Spleen (tissue), 11 donors: ENCODE measurements at regions not wholly inside any gene's neighbourhood (a gene's known extent, or its start where the extent isn't known, plus 50 kb on each side); places are given as distances from the start of the nearest gene placed in this dataset.

Experiments
- DNase-seq: peaks from one replicate; pipeline ENCODE4 v3.0.0-alpha.2; 2020
- H3K27ac ChIP-seq, 8 donors: fragments of 200-600 bp; sonication (generic) in 7 of 8; 1 replicate in 4 of 8; 2 replicates in 4 of 8; pipeline versions ENCODE4 v1.5.0 to v1.8.0; 2016 to 2021; ENCODE audit warnings: inconsistent platforms in 4 of 8, mild to moderate bottlenecking in 4 of 8, moderate library complexity in 1 of 8
- H3K27me3 ChIP-seq, 7 donors: fragments of 200-600 bp; sonication (generic) in 6 of 7; replicated peaks in 1 of 7; 1 replicate in 4 of 7; 2 replicates in 3 of 7; pipeline versions ENCODE4 v1.5.0 to v1.8.0; 2016 to 2021; ENCODE audit warnings: inconsistent platforms in 3 of 7, mild to moderate bottlenecking in 1 of 7
- H3K36me3 ChIP-seq, 6 donors: fragments of 200-600 bp; sonication (generic) in 5 of 6; 1 replicate in 4 of 6; 2 replicates in 2 of 6; pipeline versions ENCODE4 v1.5.0 to v1.8.0; 2016 to 2021; ENCODE audit warnings: inconsistent platforms in 2 of 6
- H3K4me1 ChIP-seq, 6 donors: fragments of 200-600 bp; sonication (generic) in 5 of 6; 1 replicate in 3 of 6; 2 replicates in 3 of 6; pipeline versions ENCODE4 v1.5.0 to v1.8.0; 2016 to 2021; ENCODE audit warnings: inconsistent platforms in 3 of 6
- H3K4me3 ChIP-seq, 8 donors: fragments of 200-600 bp; sonication (generic) in 7 of 8; 1 replicate in 4 of 8; 2 replicates in 4 of 8; pipeline versions ENCODE4 v1.5.0 to v1.8.0; 2016 to 2021; ENCODE audit warnings: inconsistent platforms in 4 of 8, mild to moderate bottlenecking in 4 of 8, moderate library complexity in 2 of 8
- H3K9me3 ChIP-seq, 8 donors: fragments of 200-600 bp; sonication (generic) in 7 of 8; 1 replicate in 4 of 8; 2 replicates in 4 of 8; pipeline versions ENCODE4 v1.5.0 to v1.8.0; 2016 to 2021; ENCODE audit warnings: inconsistent platforms in 4 of 8
- POLR2A ChIP-seq, 3 donors: fragments of 450-650 bp; IDR thresholded peaks; one replicate each; pipeline ENCODE4 v1.5.1; 2017; ENCODE audit warnings: antibody characterized with exemption in 3 of 3, mild to moderate bottlenecking in 1 of 3
- POLR2AphosphoS5 ChIP-seq, 3 donors: sonication (generic); formaldehyde crosslinking; IDR thresholded peaks; one replicate each; pipeline ENCODE4 v1.5.1; 2017; ENCODE audit warnings: antibody characterized with exemption in 3 of 3
- WGBS, 5 donors: extraction: QIAGEN DNeasy Blood & Tissue Kit in 3 of 5; methylation state at CpG; one replicate each; pipeline versions ENCODE4 v1.1.5 to v1.1.7; 2013 to 2018; 5-methylcytosine and 5-hydroxymethylcytosine counted together
- intact Hi-C: fragments of 100-400 bp; cut with DNase I; formaldehyde crosslinking; loops from one replicate; pipeline ENCODE4 v1.15.0; 2023; ENCODE audit warnings: low total_unique reads
- TF ChIP-seq, protein P1 (sequence below), 11 experiments: fragments of 200-600 bp in 7 of 11; fragments of 450-650 bp in 4 of 11; sonication (generic) in 4 of 11; IDR thresholded peaks in 8 of 11; conservative IDR thresholded peaks in 3 of 11; 1 replicate in 7 of 11; 2 replicates in 4 of 11; pipeline versions ENCODE4 v1.4.0 to v1.8.0; 2016 to 2021; ENCODE audit warnings: antibody characterized with exemption in 11 of 11, inconsistent platforms in 4 of 11, mild to moderate bottlenecking in 1 of 11
- donor health status: healthy with polysubstance abuse.
- donor health status: DM: no; HTN: no; CAD: no; lungs with moderate emphysema.
- donor health status: DM: no; HTN: no; CAD: no.
- donor health status: Bipolar disorder and iron deficiency.
- donor health status: healthy.
- donor health status: DM: no; HTN: no; CAD: no.
- donor health status: DM: yes; HTN: yes; CAD: no.

DNA sequence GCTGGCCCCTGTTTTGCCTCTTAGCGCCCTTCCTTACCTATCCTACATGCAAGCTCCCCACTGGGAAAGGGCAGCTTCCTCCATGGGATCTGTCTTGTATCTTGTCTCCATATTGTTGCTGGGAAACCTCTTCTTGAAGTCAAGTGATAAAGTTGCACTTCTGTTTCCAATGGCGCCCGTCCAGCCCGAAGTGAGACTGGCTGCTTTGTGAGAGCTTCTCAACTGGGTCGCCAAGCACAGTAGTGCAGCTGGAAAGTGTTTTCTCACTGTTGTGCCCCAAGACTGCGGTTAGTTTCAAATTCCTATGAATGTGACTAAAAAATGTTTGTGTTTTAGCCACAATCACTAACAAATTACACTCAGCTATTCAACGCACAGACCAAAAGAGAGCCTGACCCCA is 506.6 kb upstream of the MPDZ start:
- DNase-seq: no peak
- TF ChIP-seq POLR2AphosphoS5 (IDR thresholded peaks at IDR 0.05) (no peak), POLR2A (IDR thresholded peaks at IDR 0.05) (no peak)
- TF ChIP-seq, protein P1, sequence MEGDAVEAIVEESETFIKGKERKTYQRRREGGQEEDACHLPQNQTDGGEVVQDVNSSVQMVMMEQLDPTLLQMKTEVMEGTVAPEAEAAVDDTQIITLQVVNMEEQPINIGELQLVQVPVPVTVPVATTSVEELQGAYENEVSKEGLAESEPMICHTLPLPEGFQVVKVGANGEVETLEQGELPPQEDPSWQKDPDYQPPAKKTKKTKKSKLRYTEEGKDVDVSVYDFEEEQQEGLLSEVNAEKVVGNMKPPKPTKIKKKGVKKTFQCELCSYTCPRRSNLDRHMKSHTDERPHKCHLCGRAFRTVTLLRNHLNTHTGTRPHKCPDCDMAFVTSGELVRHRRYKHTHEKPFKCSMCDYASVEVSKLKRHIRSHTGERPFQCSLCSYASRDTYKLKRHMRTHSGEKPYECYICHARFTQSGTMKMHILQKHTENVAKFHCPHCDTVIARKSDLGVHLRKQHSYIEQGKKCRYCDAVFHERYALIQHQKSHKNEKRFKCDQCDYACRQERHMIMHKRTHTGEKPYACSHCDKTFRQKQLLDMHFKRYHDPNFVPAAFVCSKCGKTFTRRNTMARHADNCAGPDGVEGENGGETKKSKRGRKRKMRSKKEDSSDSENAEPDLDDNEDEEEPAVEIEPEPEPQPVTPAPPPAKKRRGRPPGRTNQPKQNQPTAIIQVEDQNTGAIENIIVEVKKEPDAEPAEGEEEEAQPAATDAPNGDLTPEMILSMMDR (IDR thresholded peaks at IDR 0.05 in 8 of 11, conservative IDR thresholded peaks at IDR 0.05 in 3 of 11): no peak
- H3K27ac ChIP-seq: no peak overlapping the region
- H3K9me3 ChIP-seq: no peaks in the 10 kb centered on the region
- WGBS, 5 donors: 73 to 91% (median 90%) methylated on average over 7 of the region's 7 CpGs
- intact Hi-C loops: no loop called here
- H3K4me1 ChIP-seq: no peaks in the 10 kb centered on the region
- no peaks in the 10 kb centered on the region for H3K27me3 ChIP-seq
- no peak overlapping the region for H3K4me3 ChIP-seq
- no peaks in the 10 kb centered on the region for H3K36me3 ChIP-seq

DNA sequence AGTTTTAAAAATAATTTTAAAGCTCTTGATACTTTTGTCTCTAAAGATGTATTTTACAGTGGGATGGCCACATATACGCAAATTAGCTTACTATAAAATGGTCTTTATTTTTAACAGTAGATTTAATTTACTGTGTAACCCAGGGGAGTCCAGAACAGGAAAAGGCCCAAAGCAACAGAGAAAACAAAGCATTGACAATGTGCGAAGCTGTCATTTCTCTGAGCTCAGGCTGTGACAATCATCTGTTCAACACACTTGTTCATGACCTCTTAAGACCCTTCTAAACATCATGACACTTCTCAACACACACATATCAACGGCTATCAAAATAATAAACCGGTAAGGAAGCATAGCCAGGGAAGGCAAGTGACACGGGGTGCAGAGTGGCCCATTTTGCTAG is 499.6 kb upstream of the MPDZ start:
- intact Hi-C loops: loop anchor here (10.0 kb wide), 1 partner anchor 276 kb away; no protein-coding TSS in a partner anchor
- WGBS, 5 donors: 81 to 90% (median 83%) methylated on average over 5 of the region's 5 CpGs
- Histone ChIP-seq H3K27me3 (no peaks in the 10 kb centered on the region), H3K4me3 (no peak overlapping the region), H3K36me3 (no peaks in the 10 kb centered on the region), H3K9me3 (no peaks in the 10 kb centered on the region), H3K27ac (no peak overlapping the region), H3K4me1 (no peaks in the 10 kb centered on the region)
- TF ChIP-seq POLR2AphosphoS5 (IDR thresholded peaks at IDR 0.05): no peak
- TF ChIP-seq, protein P1 (IDR thresholded peaks at IDR 0.05 in 8 of 11, conservative IDR thresholded peaks at IDR 0.05 in 3 of 11): no peak
- no peak for TF ChIP-seq POLR2A (IDR thresholded peaks at IDR 0.05)
- DNase-seq: no peak

DNA sequence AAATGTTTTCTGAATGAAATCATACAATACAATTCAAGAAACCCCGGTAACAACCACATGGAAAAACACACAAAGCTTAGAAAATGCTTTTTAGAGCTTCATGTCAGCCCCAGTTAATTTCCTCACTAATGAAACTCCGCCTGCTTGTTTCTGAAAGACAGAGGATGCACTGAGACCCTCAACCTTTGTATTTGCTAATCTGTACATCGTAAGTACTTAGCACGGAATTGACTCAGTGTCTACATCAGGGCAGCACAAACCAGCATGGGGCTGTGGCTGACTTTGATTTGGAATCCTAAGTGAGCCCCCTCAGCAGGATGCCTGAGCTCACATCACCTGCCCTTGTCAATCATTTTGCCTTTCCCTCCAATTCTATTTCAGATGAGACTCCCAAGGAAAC is 499.1 kb upstream of the MPDZ start:
- Histone ChIP-seq H3K4me3 (no peak overlapping the region), H3K27me3 (no peaks in the 10 kb centered on the region), H3K9me3 (no peaks in the 10 kb centered on the region), H3K4me1 (no peaks in the 10 kb centered on the region), H3K27ac (no peak overlapping the region), H3K36me3 (no peaks in the 10 kb centered on the region)
- intact Hi-C loops: loop anchor here (10.0 kb wide), 1 partner anchor 276 kb away; no protein-coding TSS in a partner anchor
- TF ChIP-seq POLR2A (IDR thresholded peaks at IDR 0.05) (no peak), POLR2AphosphoS5 (IDR thresholded peaks at IDR 0.05) (no peak)
- TF ChIP-seq, protein P1 (IDR thresholded peaks at IDR 0.05 in 8 of 11, conservative IDR thresholded peaks at IDR 0.05 in 3 of 11): no peak
- WGBS, 5 donors: 81 to 90% (median 85%) methylated on average over 4 of the region's 4 CpGs
- no peak for DNase-seq

DNA sequence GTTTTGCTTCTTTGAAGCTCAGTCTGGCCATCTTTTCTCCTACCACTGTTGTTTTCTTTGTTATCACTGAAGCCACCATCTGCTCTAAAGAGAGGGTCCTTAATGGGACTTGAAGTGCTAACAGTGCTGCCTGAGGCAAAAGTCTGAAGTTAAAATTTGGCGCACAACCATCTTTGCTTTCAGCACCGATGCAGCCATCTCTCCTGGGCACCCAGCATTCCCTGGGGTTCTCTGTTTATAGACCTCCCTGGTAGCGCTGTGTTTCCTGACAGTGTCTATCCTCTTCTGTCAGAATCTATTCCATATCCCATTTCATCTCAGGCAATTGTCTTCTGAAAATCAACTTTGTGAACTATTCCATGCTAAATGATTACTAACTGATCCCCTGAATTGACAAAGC is 491.5 kb upstream of the MPDZ start:
- Histone ChIP-seq H3K4me3 (no peak overlapping the region), H3K4me1 (no peaks in the 10 kb centered on the region), H3K27me3 (no peaks in the 10 kb centered on the region), H3K9me3 (no peaks in the 10 kb centered on the region), H3K27ac (no peak overlapping the region), H3K36me3 (no peaks in the 10 kb centered on the region)
- TF ChIP-seq POLR2A (IDR thresholded peaks at IDR 0.05): no peak
- TF ChIP-seq, protein P1 (IDR thresholded peaks at IDR 0.05 in 8 of 11, conservative IDR thresholded peaks at IDR 0.05 in 3 of 11): no peak
- no peak for TF ChIP-seq POLR2AphosphoS5 (IDR thresholded peaks at IDR 0.05)
- WGBS, 5 donors: 89 to 99% (median 92%) methylated on average over 3 of the region's 3 CpGs
- DNase-seq: no peak
- intact Hi-C loops: loop anchor here (10.0 kb wide), 1 partner anchor 284 kb away; no protein-coding TSS in a partner anchor
